Natural killer cell (primary cell): ENCODE measurements at regions not wholly inside any gene's neighbourhood (a gene's known extent, or its start where the extent isn't known, plus 50 kb on each side); places are given as distances from the start of the nearest gene placed in this dataset.

Experiments
- ATAC-seq, 3 donors: fragments of 150-1000 bp in 2 of 3; fragments of 200-7000 bp in 1 of 3; cut with Tn5 transposase; 1 replicate in 1 of 3; 2 replicates in 2 of 3; pipeline ENCODE4 v1.10.0; 2021; ENCODE audit warnings: mild to moderate bottlenecking in 2 of 3, moderate library complexity in 2 of 3
- DNase-seq, 2 donors: peaks; one replicate each; pipeline versions ENCODE4 v3.0.0 to v3.0.0-alpha.2; 2013 to 2021; ENCODE audit warnings: mixed read lengths in 1 of 2
- H3K27ac ChIP-seq: one replicate; pipeline ENCODE4 v1.5.1; 2013; ENCODE audit warnings: mild to moderate bottlenecking, low read length
- H3K27me3 ChIP-seq: one replicate; pipeline ENCODE4 v1.6.1; 2013; ENCODE audit warnings: low read length; ENCODE audit not compliant: control insufficient read depth, insufficient read depth
- H3K36me3 ChIP-seq: one replicate; pipeline ENCODE4 v1.6.1; 2013; ENCODE audit warnings: low read length; ENCODE audit not compliant: control insufficient read depth, insufficient read depth
- H3K4me1 ChIP-seq: one replicate; pipeline ENCODE4 v1.6.1; 2013; ENCODE audit warnings: low read length; ENCODE audit not compliant: control insufficient read depth, insufficient read depth
- H3K4me3 ChIP-seq: one replicate; pipeline ENCODE4 v1.5.1; 2013; ENCODE audit warnings: low read length
- H3K9me3 ChIP-seq: one replicate; pipeline ENCODE4 v1.6.1; 2013; ENCODE audit warnings: low read length; ENCODE audit not compliant: control insufficient read depth, insufficient read depth
- H3K27ac Mint-ChIP-seq, 2 donors: one replicate each; pipeline ENCODE4 v1.8.0; 2022; ENCODE audit warnings: mild to moderate bottlenecking in 2 of 2, mixed read lengths in 2 of 2, moderate library complexity in 1 of 2
- H3K27me3 Mint-ChIP-seq, 2 donors: one replicate each; pipeline ENCODE4 v1.8.0; 2022; ENCODE audit warnings: low read depth in 2 of 2, mixed read lengths in 2 of 2
- H3K36me3 Mint-ChIP-seq: one replicate; pipeline ENCODE4 v1.8.0; 2022; ENCODE audit warnings: mixed read lengths
- H3K4me1 Mint-ChIP-seq, 2 donors: one replicate each; pipeline ENCODE4 v1.8.0; 2022; ENCODE audit warnings: mixed read lengths in 2 of 2
- H3K4me3 Mint-ChIP-seq: one replicate; pipeline ENCODE4 v1.8.0; 2022; ENCODE audit warnings: mild to moderate bottlenecking, moderate library complexity, mixed read lengths
- H3K9me3 Mint-ChIP-seq, 2 donors: one replicate each; pipeline ENCODE4 v1.8.0; 2022; ENCODE audit warnings: mixed read lengths in 2 of 2
- CTCF ChIP-seq: fragments of 200-600 bp; IDR thresholded peaks from one replicate; pipeline ENCODE4 v1.8.0; 2022; ENCODE audit warnings: antibody characterized with exemption
- WGBS: methylation state at CpG from one replicate; pipeline ENCODE4 v1.1.7; 2013; ENCODE audit warnings: missing lambda C conversion rate; ENCODE audit not compliant: insufficient coverage; 5-methylcytosine and 5-hydroxymethylcytosine counted together
- intact Hi-C: fragments of 100-400 bp; cut with micrococcal nuclease; formaldehyde crosslinking; loops from one replicate; pipeline ENCODE4 v1.14.2; 2022

- Mint-ChIP-seq H3K27me3 (no peaks in the 10 kb centered on the region), H3K27ac (no peak overlapping the region), H3K9me3 (peaks cover 8 to 14% of the 10 kb centered on the region in 2 donors), H3K4me1 (no peaks in the 10 kb centered on the region), H3K4me3 (no peak overlapping the region), H3K36me3 (peaks cover 4% of the 10 kb centered on the region)
- ATAC-seq = no peak
- WGBS = 79% methylated on average over 3 of the region's 3 CpGs
- H3K4me3 ChIP-seq = no peak overlapping the region
- no peaks in the 10 kb centered on the region for H3K9me3 ChIP-seq
- DNase-seq = no peak
- TF ChIP-seq CTCF = no peak
- no peaks in the 10 kb centered on the region for H3K36me3 ChIP-seq
- intact Hi-C loops = no loop called here
- no peak overlapping the region for H3K27ac ChIP-seq
- H3K27me3 ChIP-seq = no peaks in the 10 kb centered on the region
- no peaks in the 10 kb centered on the region for H3K4me1 ChIP-seq
These were observed 484.7 kb upstream of the TENM4 start for GRCh38 chr11:79925570-79925969.

- no peak for ATAC-seq
- H3K36me3 Mint-ChIP-seq = peaks cover 4% of the 10 kb centered on the region
These were observed 481.8 kb upstream of the TENM4 start for GRCh38 chr11:79922641-79923040.

GRCh38 chr11:79920480-79920879 is 479.6 kb upstream of the TENM4 start:
- WGBS = 100% methylated on average over 1 of the region's 1 CpG
- Mint-ChIP-seq H3K27me3 (no peaks in the 10 kb centered on the region), H3K4me1 (no peaks in the 10 kb centered on the region), H3K36me3 (peaks cover 7% of the 10 kb centered on the region), H3K9me3 (peaks cover 14 to 15% of the 10 kb centered on the region in 2 donors), H3K27ac (no peak overlapping the region), H3K4me3 (no peak overlapping the region)
- Histone ChIP-seq H3K27ac (no peak overlapping the region), H3K9me3 (no peaks in the 10 kb centered on the region), H3K27me3 (no peaks in the 10 kb centered on the region), H3K36me3 (no peaks in the 10 kb centered on the region), H3K4me3 (no peak overlapping the region), H3K4me1 (no peaks in the 10 kb centered on the region)
- intact Hi-C loops = no loop called here
- TF ChIP-seq CTCF = no peak
- DNase-seq (no peak), ATAC-seq (no peak)

More at GRCh38 chr11:79922641-79923040, 481.8 kb upstream of the TENM4 start:
- intact Hi-C loops = no loop called here
- Histone ChIP-seq H3K9me3 (no peaks in the 10 kb centered on the region), H3K27me3 (no peaks in the 10 kb centered on the region), H3K4me3 (no peak overlapping the region), H3K27ac (no peak overlapping the region), H3K4me1 (no peaks in the 10 kb centered on the region), H3K36me3 (no peaks in the 10 kb centered on the region)
- no peak overlapping the region for H3K27ac Mint-ChIP-seq
- no peak for TF ChIP-seq CTCF
- H3K4me1 Mint-ChIP-seq = no peaks in the 10 kb centered on the region
- no peak overlapping the region for H3K4me3 Mint-ChIP-seq
- H3K27me3 Mint-ChIP-seq = no peaks in the 10 kb centered on the region
- no CpG with 5 or more reads among the region's 3 CpGs for WGBS
- H3K9me3 Mint-ChIP-seq = peaks cover 8 to 14% of the 10 kb centered on the region in 2 donors
- DNase-seq = no peak

- H3K27ac ChIP-seq = no peak overlapping the region
- DNase-seq (no peak), ATAC-seq (no peak)
- no peak for TF ChIP-seq CTCF
- H3K36me3 Mint-ChIP-seq = peaks cover 9% of the 10 kb centered on the region
- no peaks in the 10 kb centered on the region for H3K4me1 ChIP-seq
- no peaks in the 10 kb centered on the region for H3K27me3 ChIP-seq
- no peak overlapping the region for H3K4me3 ChIP-seq
- no peak overlapping the region for H3K27ac Mint-ChIP-seq
- intact Hi-C loops = no loop called here
- H3K9me3 ChIP-seq = no peaks in the 10 kb centered on the region
- no peaks in the 10 kb centered on the region for H3K36me3 ChIP-seq
- no peaks in the 10 kb centered on the region for H3K4me1 Mint-ChIP-seq
- H3K4me3 Mint-ChIP-seq = no peak overlapping the region
- H3K9me3 Mint-ChIP-seq = peaks cover 18 to 19% of the 10 kb centered on the region in 2 donors
- H3K27me3 Mint-ChIP-seq = no peaks in the 10 kb centered on the region
These were observed 478.5 kb upstream of the TENM4 start for GRCh38 chr11:79919350-79919749.
